ENCODE measurements at regions not wholly inside any gene's neighbourhood (a gene's known extent, or its start where the extent isn't known, plus 50 kb on each side); places are given as distances from the start of the nearest gene placed in this dataset.

- TF ChIP-seq CTCF (tag by site-specific recombination; IDR thresholded peaks at IDR 0.05) = no peak
- no peak for TF ChIP-seq ZNF341 (tag by site-specific recombination; IDR thresholded peaks at IDR 0.05; ENCODE audit: low read depth)
- no peak for TF ChIP-seq MYNN (tag by site-specific recombination; IDR thresholded peaks at IDR 0.05; ENCODE audit: borderline replicate concordance)
- no peak for TF ChIP-seq ZNF362 (tag by site-specific recombination; IDR thresholded peaks at IDR 0.05)
- TF ChIP-seq KLF7 (tag by site-specific recombination; IDR thresholded peaks at IDR 0.05; ENCODE audit: borderline replicate concordance) = no peak
- no peak for TF ChIP-seq SP2 (tag by site-specific recombination; IDR thresholded peaks at IDR 0.05)
- TF ChIP-seq PATZ1 (tag by site-specific recombination; IDR thresholded peaks at IDR 0.05) = no peak
- TF ChIP-seq HOXC10 (CRISPR knock-in tag; IDR thresholded peaks at IDR 0.05) = no peak
- TF ChIP-seq TCF7L2 (IDR thresholded peaks at IDR 0.05; ENCODE audit: borderline replicate concordance, low read depth, low read length) = no peak
- TF ChIP-seq ZNF23 (tag by site-specific recombination; IDR thresholded peaks at IDR 0.05; ENCODE audit: borderline replicate concordance) = no peak
- no peak for TF ChIP-seq ZNF274 (IDR thresholded peaks at IDR 0.05; ENCODE audit: low read length)
- TF ChIP-seq ZNF274 (tag by site-specific recombination; IDR thresholded peaks at IDR 0.05; ENCODE audit: borderline replicate concordance) = no peak
- TF ChIP-seq ZNF423 (tag by site-specific recombination; IDR thresholded peaks at IDR 0.05) = no peak
- TF ChIP-seq SALL2 (tag by site-specific recombination; IDR thresholded peaks at IDR 0.05; ENCODE audit: borderline replicate concordance) = no peak
- no peak for TF ChIP-seq ZNF571 (tag by site-specific recombination; IDR thresholded peaks at IDR 0.05)
These were observed 57.2 kb upstream of the BOD1L2 start for GRCh38 chr18:57089702-57090101.
